HEK293T (cell line): ENCODE measurements at regions not wholly inside any gene's neighbourhood (a gene's known extent, or its start where the extent isn't known, plus 50 kb on each side); places are given as distances from the start of the nearest gene placed in this dataset.

Source experiments
- CTBP1 ChIP-seq: fragments of 450-650 bp; IDR thresholded peaks from 2 replicates; pipeline ENCODE4 v1.6.1; 2016; ENCODE audit warnings: borderline replicate concordance
- SP1 ChIP-seq: fragments of 450-650 bp; IDR thresholded peaks from 2 replicates; pipeline ENCODE4 v1.6.1; 2017
- SUZ12 ChIP-seq: fragments of 450-650 bp; IDR thresholded peaks from 2 replicates; pipeline ENCODE4 v1.6.1; 2016; ENCODE audit warnings: mild to moderate bottlenecking

DNA sequence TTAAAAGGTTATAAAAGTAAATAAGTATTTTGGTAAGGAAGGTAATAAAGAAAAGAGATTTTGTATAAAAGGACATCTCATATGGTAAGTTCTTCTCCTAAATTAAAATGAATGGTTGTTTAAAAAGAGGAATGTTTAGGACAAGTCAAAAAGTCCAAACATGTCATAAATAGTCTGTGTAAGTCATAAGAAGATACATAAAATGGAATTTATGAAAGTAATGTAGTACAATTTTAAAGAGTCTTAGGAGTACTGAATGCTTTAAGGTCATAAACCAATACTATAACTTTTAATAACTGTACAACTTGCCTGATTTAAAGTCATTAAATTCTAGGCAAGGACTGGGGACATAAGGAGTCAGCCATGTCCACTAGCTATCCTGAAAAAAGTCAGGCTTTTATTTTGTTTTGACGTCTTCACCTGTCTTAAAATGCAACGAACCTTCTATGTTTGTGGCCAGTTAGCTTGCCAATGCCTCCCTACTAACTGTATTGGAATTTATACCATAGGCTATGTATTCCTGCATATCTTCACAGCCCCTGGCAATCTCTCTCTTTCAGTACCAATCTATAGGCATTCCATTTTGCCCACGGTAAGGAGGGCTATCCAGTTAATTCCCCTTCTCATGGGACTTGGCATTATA, 312.3 kb upstream of the LRRTM4 start:
- TF ChIP-seq SP1 (no peak), SUZ12 (no peak), CTBP1 (no peak)
